ENCODE measurements at regions not wholly inside any gene's neighbourhood (a gene's known extent, or its start where the extent isn't known, plus 50 kb on each side); places are given as distances from the start of the nearest gene placed in this dataset.

- TF ChIP-seq, protein P1, sequence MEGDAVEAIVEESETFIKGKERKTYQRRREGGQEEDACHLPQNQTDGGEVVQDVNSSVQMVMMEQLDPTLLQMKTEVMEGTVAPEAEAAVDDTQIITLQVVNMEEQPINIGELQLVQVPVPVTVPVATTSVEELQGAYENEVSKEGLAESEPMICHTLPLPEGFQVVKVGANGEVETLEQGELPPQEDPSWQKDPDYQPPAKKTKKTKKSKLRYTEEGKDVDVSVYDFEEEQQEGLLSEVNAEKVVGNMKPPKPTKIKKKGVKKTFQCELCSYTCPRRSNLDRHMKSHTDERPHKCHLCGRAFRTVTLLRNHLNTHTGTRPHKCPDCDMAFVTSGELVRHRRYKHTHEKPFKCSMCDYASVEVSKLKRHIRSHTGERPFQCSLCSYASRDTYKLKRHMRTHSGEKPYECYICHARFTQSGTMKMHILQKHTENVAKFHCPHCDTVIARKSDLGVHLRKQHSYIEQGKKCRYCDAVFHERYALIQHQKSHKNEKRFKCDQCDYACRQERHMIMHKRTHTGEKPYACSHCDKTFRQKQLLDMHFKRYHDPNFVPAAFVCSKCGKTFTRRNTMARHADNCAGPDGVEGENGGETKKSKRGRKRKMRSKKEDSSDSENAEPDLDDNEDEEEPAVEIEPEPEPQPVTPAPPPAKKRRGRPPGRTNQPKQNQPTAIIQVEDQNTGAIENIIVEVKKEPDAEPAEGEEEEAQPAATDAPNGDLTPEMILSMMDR (optimal IDR thresholded peaks at IDR 0.05 in 1 of 3, IDR thresholded peaks at IDR 0.05 in 1 of 3, conservative IDR thresholded peaks at IDR 0.05 in 1 of 3; ENCODE audit: extremely low read depth in 1 of 3, insufficient read depth in 2 of 3, low read length in 3 of 3) = no peak
- no peak for TF ChIP-seq EZH2 (IDR thresholded peaks at IDR 0.05; ENCODE audit: low read length)
These were observed 685.6 kb downstream of the RPS29 start for GRCh38 chr14:48900565-48900964.
